ENCODE measurements at regions not wholly inside any gene's neighbourhood (a gene's known extent, or its start where the extent isn't known, plus 50 kb on each side); places are given as distances from the start of the nearest gene placed in this dataset.

DNA sequence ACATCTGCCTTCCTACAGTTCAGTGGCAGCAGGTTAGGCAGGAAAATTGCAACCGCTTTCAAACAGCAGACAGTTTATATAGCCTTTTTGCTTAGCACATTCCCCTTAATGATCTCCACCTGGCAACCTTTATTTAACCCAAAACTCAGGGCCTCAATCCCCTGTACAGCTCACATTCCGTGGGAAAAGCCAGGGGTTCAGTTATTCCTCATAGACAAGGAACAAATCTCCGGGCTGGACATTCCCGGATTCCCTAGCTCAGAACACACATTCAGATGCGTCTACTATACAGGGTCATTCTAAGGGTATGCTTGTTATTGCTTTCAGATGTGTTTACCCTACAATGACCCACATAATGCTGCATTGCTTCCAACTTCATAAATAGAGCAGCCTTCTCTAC lies 73.8 kb upstream of the DCN start:
- no peak for TF ChIP-seq CTCF (IDR thresholded peaks at IDR 0.05)
- no peak for TF ChIP-seq POLR2A (IDR thresholded peaks at IDR 0.05)

All from heart left ventricle (tissue), 13 donors.